ENCODE measurements at regions not wholly inside any gene's neighbourhood (a gene's known extent, or its start where the extent isn't known, plus 50 kb on each side); places are given as distances from the start of the nearest gene placed in this dataset.
"Not testable (repeated sequence)": the region's sequence is repeated elsewhere in the genome, so short reads cannot be mapped to it uniquely, and the experiment has no call there.

GRCh38 chr14:22243971-22244581 lies 344.9 kb downstream of the DAD1 start:
- 75 to 83% (median 79%) methylated on average over 6 of the region's 6 CpGs for WGBS, 4 donors
- H3K4me3 ChIP-seq = no peak overlapping the region
- H3K36me3 ChIP-seq (replicated peaks in 1 of 2) = no peaks in the 10 kb centered on the region
- no peak overlapping the region for H3K27ac ChIP-seq
- H3K4me1 ChIP-seq (replicated peaks in 1 of 2) = no peaks in the 10 kb centered on the region
- no peaks in the 10 kb centered on the region for H3K27me3 ChIP-seq
- no peak for TF ChIP-seq CTCF (IDR thresholded peaks at IDR 0.05)
- TF ChIP-seq POLR2A (IDR thresholded peaks at IDR 0.05) = no peak
- no peak for DNase-seq
- no peaks in the 10 kb centered on the region for H3K9me3 ChIP-seq (replicated peaks in 1 of 3)
- intact Hi-C loops (cut with DNase I) = no loop called here

GRCh38 chr14:22238320-22238719 lies 350.7 kb downstream of the DAD1 start:
- H3K36me3 ChIP-seq (replicated peaks in 1 of 2); H3K27ac ChIP-seq; H3K9me3 ChIP-seq (replicated peaks in 1 of 3); H3K27me3 ChIP-seq; DNase-seq; H3K4me3 ChIP-seq; H3K4me1 ChIP-seq (replicated peaks in 1 of 2); intact Hi-C loops (cut with DNase I): not testable (repeated sequence)
- 36 to 62% (median 51%) methylated on average over 3 of the region's 3 CpGs for WGBS, 4 donors

GRCh38 chr14:22233377-22233776 lies 355.6 kb downstream of the DAD1 start:
- H3K4me1 ChIP-seq (replicated peaks in 1 of 2) = no peaks in the 10 kb centered on the region
- no peak for DNase-seq
- intact Hi-C loops (cut with DNase I) = no loop called here
- H3K9me3 ChIP-seq (replicated peaks in 1 of 3) = no peaks in the 10 kb centered on the region
- H3K27me3 ChIP-seq = no peaks in the 10 kb centered on the region
- TF ChIP-seq POLR2A (IDR thresholded peaks at IDR 0.05) (no peak), CTCF (IDR thresholded peaks at IDR 0.05) (no peak)
- H3K36me3 ChIP-seq (replicated peaks in 1 of 2) = no peaks in the 10 kb centered on the region
- H3K4me3 ChIP-seq = no peak overlapping the region
- no peak overlapping the region for H3K27ac ChIP-seq

- intact Hi-C loops (cut with DNase I) = no loop called here
- no peaks in the 10 kb centered on the region for H3K4me1 ChIP-seq (replicated peaks in 1 of 2)
- 40 to 86% (median 70%) methylated on average over 2 of the region's 2 CpGs for WGBS, 4 donors
Observed at GRCh38 chr14:22232933-22233332, 356.1 kb downstream of the DAD1 start.

More at GRCh38 chr14:22232933-22233332, 356.1 kb downstream of the DAD1 start:
- no peak for DNase-seq
- no peak overlapping the region for H3K4me3 ChIP-seq
- TF ChIP-seq CTCF (IDR thresholded peaks at IDR 0.05) (no peak), POLR2A (IDR thresholded peaks at IDR 0.05) (no peak)
- no peak overlapping the region for H3K27ac ChIP-seq
- no peaks in the 10 kb centered on the region for H3K9me3 ChIP-seq (replicated peaks in 1 of 3)
- no peaks in the 10 kb centered on the region for H3K27me3 ChIP-seq
- no peaks in the 10 kb centered on the region for H3K36me3 ChIP-seq (replicated peaks in 1 of 2)

Measured in adrenal gland (tissue), 9 donors.